Activated CD4-positive, alpha-beta T cell treated with anti-CD3 and anti-CD28 coated beads, Interleukin-2, amount 50 U/mL, for 16 hours (primary cell): ENCODE measurements at regions not wholly inside any gene's neighbourhood (a gene's known extent, or its start where the extent isn't known, plus 50 kb on each side); places are given as distances from the start of the nearest gene placed in this dataset.
"Not testable (repeated sequence)": the region's sequence is repeated elsewhere in the genome, so short reads cannot be mapped to it uniquely, and the experiment has no call there.

Source experiments
- DNase-seq: peaks from one replicate; pipeline ENCODE4 v3.0.0-alpha.2; 2020

- no peak for DNase-seq
Measured at GRCh38 chr20:55038684-55039083, 563.3 kb downstream of the DOK5 start.

- no peak for DNase-seq
Measured at GRCh38 chr20:55031971-55032370, 556.6 kb downstream of the DOK5 start.

GRCh38 chr20:55014766-55015165 lies 539.4 kb downstream of the DOK5 start:
- DNase-seq, result no peak

GRCh38 chr20:55010761-55011160 lies 535.4 kb downstream of the DOK5 start:
- no peak for DNase-seq

GRCh38 chr20:55009066-55009465 lies 533.7 kb downstream of the DOK5 start:
- no peak for DNase-seq

- no peak for DNase-seq
Measured at GRCh38 chr20:55004044-55004443, 528.7 kb downstream of the DOK5 start.

- no peak for DNase-seq
Measured at GRCh38 chr20:54995553-54995952, 520.2 kb downstream of the DOK5 start.

GRCh38 chr20:54995011-54995410 lies 519.6 kb downstream of the DOK5 start:
- no peak for DNase-seq

- DNase-seq, result no peak
Measured at GRCh38 chr20:54985091-54985490, 509.7 kb downstream of the DOK5 start.

GRCh38 chr20:54984104-54984448 lies 508.7 kb downstream of the DOK5 start:
- DNase-seq, result no peak

GRCh38 chr20:54983394-54984103 lies 508.2 kb downstream of the DOK5 start:
- DNase-seq, result not testable (repeated sequence)

- no peak for DNase-seq
Measured at GRCh38 chr20:54981175-54981574, 505.8 kb downstream of the DOK5 start.

GRCh38 chr20:54980103-54980960 lies 504.9 kb downstream of the DOK5 start:
- DNase-seq, result peak; percentile 2

GRCh38 chr20:54950304-54950703 lies 474.9 kb downstream of the DOK5 start:
- no peak for DNase-seq

- no peak for DNase-seq
Measured at GRCh38 chr20:54941666-54942065, 466.3 kb downstream of the DOK5 start.

- no peak for DNase-seq
Measured at GRCh38 chr20:54940522-54940921, 465.1 kb downstream of the DOK5 start.

GRCh38 chr20:54938707-54939106 lies 463.3 kb downstream of the DOK5 start:
- DNase-seq, result no peak

- DNase-seq, result no peak
Measured at GRCh38 chr20:54933212-54933904, 458.0 kb downstream of the DOK5 start.

- no peak for DNase-seq
Measured at GRCh38 chr20:54929191-54929590, 453.8 kb downstream of the DOK5 start.

- no peak for DNase-seq
Measured at GRCh38 chr20:54928564-54928963, 453.2 kb downstream of the DOK5 start.

- no peak for DNase-seq
Measured at GRCh38 chr20:54922636-54923035, 447.2 kb downstream of the DOK5 start.

- no peak for DNase-seq
Measured at GRCh38 chr20:54922096-54922495, 446.7 kb downstream of the DOK5 start.

GRCh38 chr20:54920491-54920890 lies 445.1 kb downstream of the DOK5 start:
- no peak for DNase-seq

GRCh38 chr20:54918993-54919392 lies 443.6 kb downstream of the DOK5 start:
- DNase-seq, result not testable (repeated sequence)
